ENCODE measurements at regions not wholly inside any gene's neighbourhood (a gene's known extent, or its start where the extent isn't known, plus 50 kb on each side); places are given as distances from the start of the nearest gene placed in this dataset.
"Not testable (repeated sequence)": the region's sequence is repeated elsewhere in the genome, so short reads cannot be mapped to it uniquely, and the experiment has no call there.

- H3K27ac Mint-ChIP-seq = no peak overlapping the region
- CTCF ChIA-PET = interaction anchor here (1.4 kb wide), 1 partner anchor 25 kb away, joined by 3 read pairs; no protein-coding TSS in a partner anchor
- POLR2A ChIA-PET = no interaction called here
- DNase-seq = no peak
- H3K4me1 Mint-ChIP-seq (ENCODE audit: low read depth) = no peaks in the 10 kb centered on the region
- intact Hi-C loops (cut with micrococcal nuclease) = no loop called here
- no peak overlapping the region for H3K4me3 Mint-ChIP-seq
- no peaks in the 10 kb centered on the region for H3K36me3 Mint-ChIP-seq
- peaks cover 27% of the 10 kb centered on the region for H3K27me3 Mint-ChIP-seq
- no peaks in the 10 kb centered on the region for H3K9me3 Mint-ChIP-seq
Measured at GRCh38 chr16:86733546-86734254, 155.4 kb downstream of the FOXL1 start.

- intact Hi-C loops (cut with micrococcal nuclease) = no loop called here
- Mint-ChIP-seq H3K36me3 (no peaks in the 10 kb centered on the region), H3K27me3 (peaks cover 34% of the 10 kb centered on the region), H3K9me3 (no peaks in the 10 kb centered on the region), H3K4me3 (no peak overlapping the region), H3K4me1 (ENCODE audit: low read depth) (no peaks in the 10 kb centered on the region), H3K27ac (no peak overlapping the region)
- ChIA-PET CTCF (no interaction called here), POLR2A (no interaction called here)
- no peak for DNase-seq
Measured at GRCh38 chr16:86734543-86735460, 156.5 kb downstream of the FOXL1 start.

- ChIA-PET POLR2A (no interaction called here), CTCF (no interaction called here)
- Mint-ChIP-seq H3K9me3 (no peaks in the 10 kb centered on the region), H3K27me3 (peaks cover 36% of the 10 kb centered on the region), H3K4me3 (no peak overlapping the region), H3K27ac (no peak overlapping the region), H3K4me1 (ENCODE audit: low read depth) (peaks cover under 1% of the 10 kb centered on the region), H3K36me3 (no peaks in the 10 kb centered on the region)
- intact Hi-C loops (cut with micrococcal nuclease) = no loop called here
- no peak for DNase-seq
Measured at GRCh38 chr16:86735727-86736126, 157.4 kb downstream of the FOXL1 start.

GRCh38 chr16:86736502-86736901 is 158.2 kb downstream of the FOXL1 start:
- DNase-seq = no peak
- Mint-ChIP-seq H3K4me3 (no peak overlapping the region), H3K27me3 (peaks cover 44% of the 10 kb centered on the region), H3K4me1 (ENCODE audit: low read depth) (peaks cover 7% of the 10 kb centered on the region), H3K9me3 (no peaks in the 10 kb centered on the region), H3K36me3 (no peaks in the 10 kb centered on the region), H3K27ac (no peak overlapping the region)
- CTCF ChIA-PET = no interaction called here
- POLR2A ChIA-PET = no interaction called here
- intact Hi-C loops (cut with micrococcal nuclease) = no loop called here

GRCh38 chr16:86737083-86737482 is 158.7 kb downstream of the FOXL1 start:
- Mint-ChIP-seq H3K27ac (no peak overlapping the region), H3K36me3 (no peaks in the 10 kb centered on the region), H3K9me3 (no peaks in the 10 kb centered on the region), H3K27me3 (peaks cover 48% of the 10 kb centered on the region), H3K4me3 (no peak overlapping the region), H3K4me1 (ENCODE audit: low read depth) (peaks cover 7% of the 10 kb centered on the region)
- ChIA-PET POLR2A (no interaction called here), CTCF (no interaction called here)
- intact Hi-C loops (cut with micrococcal nuclease) = no loop called here
- no peak for DNase-seq

GRCh38 chr16:86738322-86738721 is 160.0 kb downstream of the FOXL1 start:
- POLR2A ChIA-PET, H3K27ac Mint-ChIP-seq: not testable (repeated sequence)

GRCh38 chr16:86739178-86739577 is 160.8 kb downstream of the FOXL1 start:
- peaks cover 7% of the 10 kb centered on the region for H3K4me1 Mint-ChIP-seq (ENCODE audit: low read depth)
- no peak overlapping the region for H3K4me3 Mint-ChIP-seq
- peaks cover 38% of the 10 kb centered on the region for H3K27me3 Mint-ChIP-seq
- H3K9me3 Mint-ChIP-seq = no peaks in the 10 kb centered on the region
- no peak for DNase-seq
- H3K27ac Mint-ChIP-seq = no peak overlapping the region
- no peaks in the 10 kb centered on the region for H3K36me3 Mint-ChIP-seq
- CTCF ChIA-PET = no interaction called here
- POLR2A ChIA-PET = no interaction called here
- intact Hi-C loops (cut with micrococcal nuclease) = no loop called here

More at GRCh38 chr16:86738322-86738721, 160.0 kb downstream of the FOXL1 start:
- H3K4me3 Mint-ChIP-seq; DNase-seq; H3K36me3 Mint-ChIP-seq; H3K4me1 Mint-ChIP-seq (ENCODE audit: low read depth); intact Hi-C loops (cut with micrococcal nuclease); CTCF ChIA-PET; H3K9me3 Mint-ChIP-seq: not testable (repeated sequence)
- H3K27me3 Mint-ChIP-seq = peaks cover 41% of the 10 kb centered on the region

GRCh38 chr16:86739808-86740207 is 161.5 kb downstream of the FOXL1 start:
- Mint-ChIP-seq H3K4me3 (no peak overlapping the region), H3K27ac (no peak overlapping the region), H3K36me3 (no peaks in the 10 kb centered on the region), H3K9me3 (no peaks in the 10 kb centered on the region), H3K4me1 (ENCODE audit: low read depth) (peaks cover 7% of the 10 kb centered on the region), H3K27me3 (peaks cover 35% of the 10 kb centered on the region)
- intact Hi-C loops (cut with micrococcal nuclease) = no loop called here
- POLR2A ChIA-PET = no interaction called here
- DNase-seq = no peak
- CTCF ChIA-PET = no interaction called here

GRCh38 chr16:86740298-86740697 is 161.9 kb downstream of the FOXL1 start:
- ChIA-PET POLR2A (no interaction called here), CTCF (no interaction called here)
- no peaks in the 10 kb centered on the region for H3K36me3 Mint-ChIP-seq
- H3K27me3 Mint-ChIP-seq = peaks cover 35% of the 10 kb centered on the region
- no peak for DNase-seq
- intact Hi-C loops (cut with micrococcal nuclease) = no loop called here
- H3K4me3 Mint-ChIP-seq = no peak overlapping the region
- H3K27ac Mint-ChIP-seq = no peak overlapping the region
- peaks cover 7% of the 10 kb centered on the region for H3K4me1 Mint-ChIP-seq (ENCODE audit: low read depth)
- no peaks in the 10 kb centered on the region for H3K9me3 Mint-ChIP-seq

GRCh38 chr16:86740906-86741799 is 162.8 kb downstream of the FOXL1 start:
- H3K4me1 Mint-ChIP-seq (ENCODE audit: low read depth) = peaks cover 7% of the 10 kb centered on the region
- DNase-seq = no peak
- H3K27me3 Mint-ChIP-seq = peaks cover 40% of the 10 kb centered on the region
- ChIA-PET POLR2A (no interaction called here), CTCF (no interaction called here)
- no peak overlapping the region for H3K4me3 Mint-ChIP-seq
- intact Hi-C loops (cut with micrococcal nuclease) = no loop called here
- no peaks in the 10 kb centered on the region for H3K36me3 Mint-ChIP-seq
- H3K9me3 Mint-ChIP-seq = no peaks in the 10 kb centered on the region
- no peak overlapping the region for H3K27ac Mint-ChIP-seq

GRCh38 chr16:86747761-86748160 is 169.4 kb downstream of the FOXL1 start:
- no peak for DNase-seq
- no peaks in the 10 kb centered on the region for H3K36me3 Mint-ChIP-seq
- no peak overlapping the region for H3K4me3 Mint-ChIP-seq
- H3K27me3 Mint-ChIP-seq = peaks cover 7% of the 10 kb centered on the region
- H3K4me1 Mint-ChIP-seq (ENCODE audit: low read depth) = no peaks in the 10 kb centered on the region
- POLR2A ChIA-PET = no interaction called here
- no peak overlapping the region for H3K27ac Mint-ChIP-seq
- CTCF ChIA-PET = no interaction called here
- no peaks in the 10 kb centered on the region for H3K9me3 Mint-ChIP-seq
- intact Hi-C loops (cut with micrococcal nuclease) = no loop called here

GRCh38 chr16:86748652-86749051 is 170.3 kb downstream of the FOXL1 start:
- H3K4me1 Mint-ChIP-seq (ENCODE audit: low read depth) = no peaks in the 10 kb centered on the region
- H3K4me3 Mint-ChIP-seq = no peak overlapping the region
- ChIA-PET CTCF (no interaction called here), POLR2A (no interaction called here)
- intact Hi-C loops (cut with micrococcal nuclease) = no loop called here
- no peak for DNase-seq
- H3K27me3 Mint-ChIP-seq = peaks cover 5% of the 10 kb centered on the region
- no peaks in the 10 kb centered on the region for H3K9me3 Mint-ChIP-seq
- H3K36me3 Mint-ChIP-seq = no peaks in the 10 kb centered on the region
- H3K27ac Mint-ChIP-seq = no peak overlapping the region
